ENCODE measurements at regions not wholly inside any gene's neighbourhood (a gene's known extent, or its start where the extent isn't known, plus 50 kb on each side); places are given as distances from the start of the nearest gene placed in this dataset.

DNA sequence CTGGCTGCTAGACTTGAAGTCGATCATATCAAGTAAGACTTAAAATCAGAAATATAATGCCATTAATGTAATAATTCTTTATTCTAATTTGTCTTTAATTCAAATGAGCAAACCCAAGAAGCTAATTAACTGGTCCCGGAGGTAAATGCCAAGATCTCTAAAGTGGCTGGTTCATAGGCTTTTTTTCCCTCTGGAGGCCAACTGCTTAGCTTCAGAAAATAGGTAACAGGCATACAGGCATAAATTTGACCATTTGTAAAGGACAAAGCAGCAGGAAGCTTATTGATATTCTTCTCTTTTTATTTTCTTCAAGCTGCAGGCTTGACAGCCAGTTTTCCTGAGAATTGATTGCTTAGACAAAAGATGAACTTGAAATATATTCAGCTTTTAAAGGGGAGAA is 158.6 kb upstream of the RAP2B start:
- H3K27ac ChIP-seq (ENCODE audit: low read depth in 2 of 2, low read length in 1 of 2): no peak overlapping the region

DNA sequence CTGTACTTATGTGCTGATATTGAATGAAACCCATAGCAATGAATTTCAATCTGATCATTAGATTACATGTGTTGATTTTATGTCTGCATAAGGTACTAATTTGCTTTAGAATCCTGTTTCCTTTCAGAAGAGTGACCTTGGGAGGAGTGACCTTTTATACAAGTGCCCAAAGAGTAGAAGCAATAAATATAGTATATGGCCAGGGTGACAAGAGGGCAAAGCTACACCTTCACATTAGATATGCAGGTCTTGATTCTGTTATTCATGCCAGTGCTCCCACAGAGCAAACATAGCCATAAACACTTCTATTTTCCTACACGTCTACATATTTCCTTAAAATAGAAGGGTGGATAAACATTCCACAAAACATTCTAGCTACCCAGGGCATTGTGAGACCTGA is 158.2 kb upstream of the RAP2B start:
- no peaks in the 10 kb centered on the region; the same call in 1 of the 2 replicates for H3K27me3 ChIP-seq (ENCODE audit: insufficient read depth)
- no peak overlapping the region for H3K27ac ChIP-seq (ENCODE audit: low read depth in 2 of 2, low read length in 1 of 2)
- no peak overlapping the region for H3K4me2 ChIP-seq
- H3K9ac ChIP-seq: no peak overlapping the region
- H3K4me1 ChIP-seq (ENCODE audit: control insufficient read depth in 1 of 2, insufficient read depth in 2 of 2, low read depth in 1 of 2, low read length in 1 of 2): no peaks in the 10 kb centered on the region
- no peak for DNase-seq
- 7% methylated on average over 1 of the region's 1 CpG for WGBS (ENCODE audit: low lambda C conversion rate)
- no peaks in the 10 kb centered on the region for H3K79me2 ChIP-seq (ENCODE audit: insufficient read depth)
- CTCF ChIA-PET: interaction anchor here (0.8 to 1.4 kb wide), 3 partner anchors 10 to 908 kb away, joined by 3 read pairs; no protein-coding TSS in a partner anchor
- no peaks in the 10 kb centered on the region for H3F3A ChIP-seq (replicated peaks; ENCODE audit: insufficient read depth)
- no peak for TF ChIP-seq MXI1 (IDR thresholded peaks at IDR 0.05; ENCODE audit: low read depth, low read length)
- no peak for TF ChIP-seq TEAD4 (IDR thresholded peaks at IDR 0.05; ENCODE audit: borderline replicate concordance, insufficient read depth)
- TF ChIP-seq, protein P1, sequence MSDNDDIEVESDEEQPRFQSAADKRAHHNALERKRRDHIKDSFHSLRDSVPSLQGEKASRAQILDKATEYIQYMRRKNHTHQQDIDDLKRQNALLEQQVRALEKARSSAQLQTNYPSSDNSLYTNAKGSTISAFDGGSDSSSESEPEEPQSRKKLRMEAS (IDR thresholded peaks at IDR 0.05; ENCODE audit: low read depth): no peak
- no peak for TF ChIP-seq EP300 (IDR thresholded peaks at IDR 0.05; ENCODE audit: borderline replicate concordance in 1 of 2, low read depth in 1 of 2, low read length in 1 of 2)
- TF ChIP-seq FOSL2 (IDR thresholded peaks at IDR 0.05; ENCODE audit: borderline replicate concordance, low read depth): no peak
- TF ChIP-seq, protein P2, sequence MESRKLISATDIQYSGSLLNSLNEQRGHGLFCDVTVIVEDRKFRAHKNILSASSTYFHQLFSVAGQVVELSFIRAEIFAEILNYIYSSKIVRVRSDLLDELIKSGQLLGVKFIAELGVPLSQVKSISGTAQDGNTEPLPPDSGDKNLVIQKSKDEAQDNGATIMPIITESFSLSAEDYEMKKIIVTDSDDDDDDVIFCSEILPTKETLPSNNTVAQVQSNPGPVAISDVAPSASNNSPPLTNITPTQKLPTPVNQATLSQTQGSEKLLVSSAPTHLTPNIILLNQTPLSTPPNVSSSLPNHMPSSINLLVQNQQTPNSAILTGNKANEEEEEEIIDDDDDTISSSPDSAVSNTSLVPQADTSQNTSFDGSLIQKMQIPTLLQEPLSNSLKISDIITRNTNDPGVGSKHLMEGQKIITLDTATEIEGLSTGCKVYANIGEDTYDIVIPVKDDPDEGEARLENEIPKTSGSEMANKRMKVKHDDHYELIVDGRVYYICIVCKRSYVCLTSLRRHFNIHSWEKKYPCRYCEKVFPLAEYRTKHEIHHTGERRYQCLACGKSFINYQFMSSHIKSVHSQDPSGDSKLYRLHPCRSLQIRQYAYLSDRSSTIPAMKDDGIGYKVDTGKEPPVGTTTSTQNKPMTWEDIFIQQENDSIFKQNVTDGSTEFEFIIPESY (IDR thresholded peaks at IDR 0.05; ENCODE audit: borderline replicate concordance, low read depth): no peak
- TF ChIP-seq GABPA (IDR thresholded peaks at IDR 0.05; ENCODE audit: low read depth): no peak
- no peaks in the 10 kb centered on the region for H3K9me2 ChIP-seq
- H2AFZ ChIP-seq (ENCODE audit: low read depth): no peak overlapping the region
- H3K4me3 ChIP-seq (ENCODE audit: low read depth in 2 of 2, low read length in 1 of 2): no peak overlapping the region
- no peaks in the 10 kb centered on the region for H4K20me1 ChIP-seq (ENCODE audit: insufficient read depth)
- POLR2A ChIA-PET: no interaction called here
- H3K36me3 ChIP-seq (replicated peaks in 1 of 2; ENCODE audit: control insufficient read depth in 1 of 2, insufficient read depth in 2 of 2, low read length in 1 of 2): no peaks in the 10 kb centered on the region
- H3K9me3 ChIP-seq: no peaks in the 10 kb centered on the region

More for the DNA sequence above, 158.6 kb upstream of the RAP2B start:
- Histone ChIP-seq H3F3A (replicated peaks; ENCODE audit: insufficient read depth) (no peaks in the 10 kb centered on the region), H3K36me3 (replicated peaks in 1 of 2; ENCODE audit: control insufficient read depth in 1 of 2, insufficient read depth in 2 of 2, low read length in 1 of 2) (no peaks in the 10 kb centered on the region), H2AFZ (ENCODE audit: low read depth) (no peak overlapping the region), H4K20me1 (ENCODE audit: insufficient read depth) (no peaks in the 10 kb centered on the region), H3K4me3 (ENCODE audit: low read depth in 2 of 2, low read length in 1 of 2) (no peak overlapping the region), H3K9ac (no peak overlapping the region), H3K79me2 (ENCODE audit: insufficient read depth) (no peaks in the 10 kb centered on the region), H3K4me1 (ENCODE audit: control insufficient read depth in 1 of 2, insufficient read depth in 2 of 2, low read depth in 1 of 2, low read length in 1 of 2) (no peaks in the 10 kb centered on the region), H3K27me3 (ENCODE audit: insufficient read depth) (no peaks in the 10 kb centered on the region; the same call in 1 of the 2 replicates), H3K9me2 (no peaks in the 10 kb centered on the region), H3K9me3 (no peaks in the 10 kb centered on the region), H3K4me2 (no peak overlapping the region)
- POLR2A ChIA-PET: no interaction called here
- DNase-seq: no peak
- TF ChIP-seq, protein P3, sequence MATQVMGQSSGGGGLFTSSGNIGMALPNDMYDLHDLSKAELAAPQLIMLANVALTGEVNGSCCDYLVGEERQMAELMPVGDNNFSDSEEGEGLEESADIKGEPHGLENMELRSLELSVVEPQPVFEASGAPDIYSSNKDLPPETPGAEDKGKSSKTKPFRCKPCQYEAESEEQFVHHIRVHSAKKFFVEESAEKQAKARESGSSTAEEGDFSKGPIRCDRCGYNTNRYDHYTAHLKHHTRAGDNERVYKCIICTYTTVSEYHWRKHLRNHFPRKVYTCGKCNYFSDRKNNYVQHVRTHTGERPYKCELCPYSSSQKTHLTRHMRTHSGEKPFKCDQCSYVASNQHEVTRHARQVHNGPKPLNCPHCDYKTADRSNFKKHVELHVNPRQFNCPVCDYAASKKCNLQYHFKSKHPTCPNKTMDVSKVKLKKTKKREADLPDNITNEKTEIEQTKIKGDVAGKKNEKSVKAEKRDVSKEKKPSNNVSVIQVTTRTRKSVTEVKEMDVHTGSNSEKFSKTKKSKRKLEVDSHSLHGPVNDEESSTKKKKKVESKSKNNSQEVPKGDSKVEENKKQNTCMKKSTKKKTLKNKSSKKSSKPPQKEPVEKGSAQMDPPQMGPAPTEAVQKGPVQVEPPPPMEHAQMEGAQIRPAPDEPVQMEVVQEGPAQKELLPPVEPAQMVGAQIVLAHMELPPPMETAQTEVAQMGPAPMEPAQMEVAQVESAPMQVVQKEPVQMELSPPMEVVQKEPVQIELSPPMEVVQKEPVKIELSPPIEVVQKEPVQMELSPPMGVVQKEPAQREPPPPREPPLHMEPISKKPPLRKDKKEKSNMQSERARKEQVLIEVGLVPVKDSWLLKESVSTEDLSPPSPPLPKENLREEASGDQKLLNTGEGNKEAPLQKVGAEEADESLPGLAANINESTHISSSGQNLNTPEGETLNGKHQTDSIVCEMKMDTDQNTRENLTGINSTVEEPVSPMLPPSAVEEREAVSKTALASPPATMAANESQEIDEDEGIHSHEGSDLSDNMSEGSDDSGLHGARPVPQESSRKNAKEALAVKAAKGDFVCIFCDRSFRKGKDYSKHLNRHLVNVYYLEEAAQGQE (IDR thresholded peaks at IDR 0.05; ENCODE audit: low read depth, low read length): no peak
- TF ChIP-seq RCOR1 (IDR thresholded peaks at IDR 0.05; ENCODE audit: low read length) (no peak), FOSL2 (IDR thresholded peaks at IDR 0.05; ENCODE audit: borderline replicate concordance, low read depth) (no peak), FOXJ3 (CRISPR knock-in tag; IDR thresholded peaks at IDR 0.05) (no peak), ELF1 (IDR thresholded peaks at IDR 0.05) (no peak)
- CTCF ChIA-PET: interaction anchor here (1.3 kb wide), 1 partner anchor 40 kb away, joined by 3 read pairs; no protein-coding TSS in a partner anchor
- WGBS (ENCODE audit: low lambda C conversion rate): 11% methylated on average over 2 of the region's 2 CpGs

Measured in SK-N-SH (cell line).